ENCODE measurements at regions not wholly inside any gene's neighbourhood (a gene's known extent, or its start where the extent isn't known, plus 50 kb on each side); places are given as distances from the start of the nearest gene placed in this dataset.

DNA sequence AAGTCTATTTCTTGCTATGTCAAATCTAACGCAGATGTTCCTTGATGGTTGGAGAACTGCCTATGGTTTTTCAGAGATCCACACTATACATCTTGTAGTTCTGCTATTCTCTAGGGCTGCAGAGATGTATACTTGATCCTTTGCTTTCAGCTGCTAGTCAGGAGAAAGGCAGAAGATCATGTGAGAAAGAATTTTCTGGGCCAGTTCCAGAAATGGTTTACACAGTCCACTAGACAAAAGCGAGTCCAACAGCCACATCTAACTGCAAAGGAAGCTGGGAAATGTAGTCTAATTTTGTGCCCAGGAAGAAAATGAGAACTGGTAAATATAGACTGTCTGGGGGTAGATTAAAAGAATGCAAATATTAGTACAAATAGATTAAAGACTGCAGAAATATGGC, 394.3 kb upstream of the SLIT2 start:
- no peak for DNase-seq (ENCODE audit: low read depth)
- no peak for TF ChIP-seq CTCF (IDR thresholded peaks at IDR 0.05; ENCODE audit: insufficient read depth, low read length, poor library complexity, severe bottlenecking)
- Histone ChIP-seq H3K36me3 (ENCODE audit: control insufficient read depth, insufficient read depth, low read length) (no peaks in the 10 kb centered on the region), H3K27me3 (ENCODE audit: control insufficient read depth, insufficient read depth, low read length) (no peaks in the 10 kb centered on the region), H3K4me3 (ENCODE audit: low read depth, low read length) (no peak overlapping the region)

DNA sequence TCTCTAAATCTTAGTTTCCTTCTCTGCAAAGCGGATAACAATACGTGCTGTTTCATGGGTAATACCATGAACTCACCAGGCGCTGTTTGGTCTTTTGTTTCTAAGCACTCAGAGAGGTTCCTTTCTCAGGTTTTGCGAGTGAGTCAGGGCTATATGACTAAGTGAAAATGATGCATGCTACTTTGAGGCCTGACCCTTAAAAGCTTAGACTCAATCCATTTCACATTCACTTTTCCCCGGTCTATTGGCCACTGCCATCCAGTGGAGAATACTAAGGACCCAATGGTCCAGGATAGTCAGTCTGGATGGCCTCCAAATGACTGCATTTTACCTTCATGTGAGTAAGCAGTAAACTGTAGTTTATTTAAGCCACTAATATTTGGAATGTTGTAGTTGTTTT, 400.8 kb upstream of the SLIT2 start:
- Histone ChIP-seq H3K4me3 (ENCODE audit: low read depth, low read length) (no peak overlapping the region), H3K36me3 (ENCODE audit: control insufficient read depth, insufficient read depth, low read length) (no peaks in the 10 kb centered on the region), H3K27me3 (ENCODE audit: control insufficient read depth, insufficient read depth, low read length) (no peaks in the 10 kb centered on the region)
- peak; percentile 75 for DNase-seq (ENCODE audit: low read depth)
- peak; percentile 41 for TF ChIP-seq CTCF (IDR thresholded peaks at IDR 0.05; ENCODE audit: insufficient read depth, low read length, poor library complexity, severe bottlenecking)

- no peak overlapping the region for H3K4me3 ChIP-seq (ENCODE audit: low read depth, low read length)
- no peaks in the 10 kb centered on the region for H3K36me3 ChIP-seq (ENCODE audit: control insufficient read depth, insufficient read depth, low read length)
- no peak for DNase-seq (ENCODE audit: low read depth)
- H3K27me3 ChIP-seq (ENCODE audit: control insufficient read depth, insufficient read depth, low read length) = no peaks in the 10 kb centered on the region
- no peak for TF ChIP-seq CTCF (IDR thresholded peaks at IDR 0.05; ENCODE audit: insufficient read depth, low read length, poor library complexity, severe bottlenecking)
Observed at GRCh38 chr4:19844446-19844845, 407.3 kb upstream of the SLIT2 start.

GRCh38 chr4:19842471-19842870, 409.2 kb upstream of the SLIT2 start:
- DNase-seq (ENCODE audit: low read depth) = no peak
- Histone ChIP-seq H3K36me3 (ENCODE audit: control insufficient read depth, insufficient read depth, low read length) (no peaks in the 10 kb centered on the region), H3K27me3 (ENCODE audit: control insufficient read depth, insufficient read depth, low read length) (no peaks in the 10 kb centered on the region), H3K4me3 (ENCODE audit: low read depth, low read length) (no peak overlapping the region)
- TF ChIP-seq CTCF (IDR thresholded peaks at IDR 0.05; ENCODE audit: insufficient read depth, low read length, poor library complexity, severe bottlenecking) = no peak

DNA sequence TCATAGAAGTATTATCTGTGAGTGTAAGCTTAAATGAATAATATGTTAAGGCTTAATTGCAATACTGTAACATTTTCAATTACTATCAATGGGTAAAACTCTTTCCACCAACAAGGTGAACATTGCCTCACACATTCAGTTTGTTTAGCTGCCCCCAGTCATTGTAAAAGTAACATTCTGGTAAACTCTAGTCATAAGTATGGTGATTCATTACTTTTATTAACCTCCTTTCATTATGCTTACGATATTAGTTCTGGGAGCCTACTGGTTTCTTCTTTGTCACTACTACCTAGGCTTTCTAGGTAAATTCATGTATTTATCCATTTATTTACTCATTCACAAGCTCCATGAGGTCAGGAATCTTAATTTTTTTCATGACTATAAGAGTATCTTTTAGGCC, 412.8 kb upstream of the SLIT2 start:
- Histone ChIP-seq H3K4me3 (ENCODE audit: low read depth, low read length) (no peak overlapping the region), H3K27me3 (ENCODE audit: control insufficient read depth, insufficient read depth, low read length) (no peaks in the 10 kb centered on the region), H3K36me3 (ENCODE audit: control insufficient read depth, insufficient read depth, low read length) (no peaks in the 10 kb centered on the region)
- DNase-seq (ENCODE audit: low read depth) = no peak
- no peak for TF ChIP-seq CTCF (IDR thresholded peaks at IDR 0.05; ENCODE audit: insufficient read depth, low read length, poor library complexity, severe bottlenecking)

DNA sequence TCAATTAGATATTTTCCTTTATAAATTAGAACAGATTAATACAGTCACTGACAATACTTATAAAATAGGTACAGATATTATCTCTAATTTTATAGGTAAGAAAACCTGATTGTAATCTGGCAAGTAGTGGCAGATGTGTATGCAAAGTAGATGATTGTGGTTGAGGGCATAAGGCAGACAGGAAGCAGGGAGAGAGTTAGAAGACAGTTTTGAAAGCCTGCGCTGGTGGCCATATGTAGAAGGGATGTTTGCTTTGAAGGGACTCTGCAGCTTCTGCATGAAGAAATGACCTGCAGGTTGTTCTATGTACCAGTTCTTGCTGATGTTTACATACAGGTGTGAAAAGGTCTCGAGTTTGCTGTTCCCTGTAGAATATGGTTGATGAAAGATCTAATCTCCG, 416.3 kb upstream of the SLIT2 start:
- Histone ChIP-seq H3K36me3 (ENCODE audit: control insufficient read depth, insufficient read depth, low read length) (no peaks in the 10 kb centered on the region), H3K27me3 (ENCODE audit: control insufficient read depth, insufficient read depth, low read length) (no peaks in the 10 kb centered on the region), H3K4me3 (ENCODE audit: low read depth, low read length) (no peak overlapping the region)
- TF ChIP-seq CTCF (IDR thresholded peaks at IDR 0.05; ENCODE audit: insufficient read depth, low read length, poor library complexity, severe bottlenecking) = no peak
- DNase-seq (ENCODE audit: low read depth) = no peak
